ENCODE measurements at regions not wholly inside any gene's neighbourhood (a gene's known extent, or its start where the extent isn't known, plus 50 kb on each side); places are given as distances from the start of the nearest gene placed in this dataset.

- Histone ChIP-seq H4K91ac (replicated peaks; ENCODE audit: insufficient read length, low read length) (no peak overlapping the region), H3K4me1 (replicated peaks in 1 of 4; ENCODE audit: control insufficient read depth in 3 of 4, insufficient read depth in 4 of 4, low read length in 3 of 4) (peaks cover 0 to 2% (median 1%) of the 10 kb centered on the region in 4 experiments; a peak in 1 of 7 replicates), H2BK5ac (ENCODE audit: low read depth, low read length) (no peak overlapping the region), H3K9me3 (ENCODE audit: insufficient read depth in 2 of 2, low read depth in 1 of 2, low read length in 1 of 2) (no peaks in the 10 kb centered on the region), H3K4ac (replicated peaks; ENCODE audit: insufficient read length, low read depth, low read length) (no peak overlapping the region), H3K23ac (ENCODE audit: insufficient read length) (no peak overlapping the region), H3K27ac (ENCODE audit: low read depth, low read length) (no peak overlapping the region), H2BK15ac (ENCODE audit: low read length) (no peak overlapping the region), H2BK20ac (ENCODE audit: low read length) (no peak overlapping the region), H3K36me3 (ENCODE audit: control insufficient read depth in 2 of 4, insufficient read depth in 4 of 4, low read length in 3 of 4) (no peaks in the 10 kb centered on the region), H3K23me2 (ENCODE audit: low read depth, low read length) (0 out of 2 replicates have a peak, but pooled peaks cover 1% of the 10 kb centered on the region), H3K56ac (replicated peaks; ENCODE audit: insufficient read length, low read depth, low read length) (no peak overlapping the region), H4K20me1 (replicated peaks in 1 of 2; ENCODE audit: control insufficient read depth in 1 of 2, insufficient read depth in 2 of 2, low read length in 2 of 2) (no peaks in the 10 kb centered on the region), H2AK5ac (ENCODE audit: low read depth, low read length) (no peak overlapping the region), H3K9ac (replicated peaks in 1 of 4; ENCODE audit: extremely low read depth in 1 of 4, low read depth in 3 of 4, low read length in 3 of 4) (no peak overlapping the region), H4K8ac (ENCODE audit: extremely low read depth, insufficient read depth, low read length) (no peak overlapping the region), H3K14ac (ENCODE audit: insufficient read length) (no peak overlapping the region), H2BK120ac (replicated peaks; ENCODE audit: low read depth, low read length) (no peak overlapping the region), H3K79me2 (ENCODE audit: control insufficient read depth in 1 of 2, insufficient read depth in 2 of 2, low read length in 2 of 2) (no peaks in the 10 kb centered on the region), H2AFZ (ENCODE audit: low read length) (peak overlapping the region; percentile 93; the same call in 1 of the 2 replicates), H4K5ac (ENCODE audit: insufficient read length, low read depth, low read length) (no peak overlapping the region), H3K79me1 (ENCODE audit: low read depth, low read length) (no peaks in the 10 kb centered on the region), H3K4me3 (ENCODE audit: extremely low read depth in 1 of 4, insufficient read depth in 2 of 4, low read depth in 3 of 4, low read length in 4 of 4) (no peak overlapping the region), H3K18ac (ENCODE audit: extremely low read depth, low read length) (no peak overlapping the region), H3K4me2 (ENCODE audit: insufficient read depth in 1 of 2, low read depth in 2 of 2, low read length in 2 of 2) (peak overlapping the region in 1 of 2 experiments; percentile 12; a peak in 1 of 4 replicates), H2BK12ac (ENCODE audit: low read depth, low read length) (no peak overlapping the region), H3K27me3 (replicated peaks in 1 of 4; ENCODE audit: control insufficient read depth in 3 of 4, extremely low read depth in 1 of 4, insufficient read depth in 3 of 4, low read length in 3 of 4) (no peaks in the 10 kb centered on the region)
- WGBS, 2 experiments (ENCODE audit: extremely low coverage in 1 of 2, insufficient coverage in 1 of 2, insufficient read length in 1 of 2, insufficient replicate concordance in 2 of 2, low coverage in 1 of 2, low lambda C conversion rate in 2 of 2, missing lambda C conversion rate in 1 of 2) = 56% methylated on average over 4 of the region's 4 CpGs; no CpG with 5 or more reads in 1 of the 2 experiments
- FAIRE-seq (no peak), DNase-seq (ENCODE audit: low read depth in 1 of 2, low spot score in 2 of 2) (peak in 1 of 2 experiments; percentile 19)
- ChIA-PET POLR2A (ENCODE audit: partially characterized antibody) (no interaction called here), CTCF (ENCODE audit: partially characterized antibody) (interaction anchor here (1.5 kb wide), 1 partner anchor 65 kb away, joined by 3 read pairs; no protein-coding TSS in a partner anchor)
- peak; percentile 67 for TF ChIP-seq SP1 (IDR thresholded peaks at IDR 0.05; ENCODE audit: low read depth, low read length)
These were observed 69.3 kb upstream of the EYS start for GRCh38 chr6:65776332-65776731.

Measured in H1 (cell line).